ENCODE measurements at regions not wholly inside any gene's neighbourhood (a gene's known extent, or its start where the extent isn't known, plus 50 kb on each side); places are given as distances from the start of the nearest gene placed in this dataset.

DNA sequence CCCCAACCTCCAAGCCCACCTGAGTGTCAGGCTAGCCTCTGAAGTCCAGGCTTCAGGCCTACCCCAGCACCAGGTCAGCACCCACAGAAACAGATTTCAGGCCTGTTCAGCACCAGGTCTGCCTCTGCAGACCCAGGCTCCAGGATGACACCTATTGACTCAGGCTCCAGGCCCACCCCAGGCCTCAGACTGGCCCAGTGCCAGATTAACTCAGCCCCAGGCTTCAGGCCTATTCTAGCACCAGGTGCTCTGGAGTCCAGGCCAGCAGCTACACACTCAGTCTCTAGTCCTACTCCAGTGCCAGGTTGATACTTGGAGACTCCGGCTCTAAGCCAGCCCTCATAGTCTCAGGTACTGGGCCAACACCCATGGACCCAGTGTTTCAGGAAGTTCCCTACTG is 541.7 kb upstream of the PBX1 start:
- no peak for DNase-seq
- H3K4me3 ChIP-seq: no peak overlapping the region
- H3K27ac ChIP-seq: no peak overlapping the region
- intact Hi-C loops (cut with DNase I): no loop called here
- TF ChIP-seq, protein P1, sequence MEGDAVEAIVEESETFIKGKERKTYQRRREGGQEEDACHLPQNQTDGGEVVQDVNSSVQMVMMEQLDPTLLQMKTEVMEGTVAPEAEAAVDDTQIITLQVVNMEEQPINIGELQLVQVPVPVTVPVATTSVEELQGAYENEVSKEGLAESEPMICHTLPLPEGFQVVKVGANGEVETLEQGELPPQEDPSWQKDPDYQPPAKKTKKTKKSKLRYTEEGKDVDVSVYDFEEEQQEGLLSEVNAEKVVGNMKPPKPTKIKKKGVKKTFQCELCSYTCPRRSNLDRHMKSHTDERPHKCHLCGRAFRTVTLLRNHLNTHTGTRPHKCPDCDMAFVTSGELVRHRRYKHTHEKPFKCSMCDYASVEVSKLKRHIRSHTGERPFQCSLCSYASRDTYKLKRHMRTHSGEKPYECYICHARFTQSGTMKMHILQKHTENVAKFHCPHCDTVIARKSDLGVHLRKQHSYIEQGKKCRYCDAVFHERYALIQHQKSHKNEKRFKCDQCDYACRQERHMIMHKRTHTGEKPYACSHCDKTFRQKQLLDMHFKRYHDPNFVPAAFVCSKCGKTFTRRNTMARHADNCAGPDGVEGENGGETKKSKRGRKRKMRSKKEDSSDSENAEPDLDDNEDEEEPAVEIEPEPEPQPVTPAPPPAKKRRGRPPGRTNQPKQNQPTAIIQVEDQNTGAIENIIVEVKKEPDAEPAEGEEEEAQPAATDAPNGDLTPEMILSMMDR (IDR thresholded peaks at IDR 0.05): no peak
- TF ChIP-seq POLR2A (IDR thresholded peaks at IDR 0.05) (no peak), EP300 (IDR thresholded peaks at IDR 0.05) (no peak)
- no peaks in the 10 kb centered on the region for H3K36me3 ChIP-seq
- no peaks in the 10 kb centered on the region for H3K4me1 ChIP-seq (ENCODE audit: insufficient read depth)
- 98 to 100% (median 100%) methylated on average over 1 of the region's 1 CpG for WGBS, 3 donors
- H3K9me3 ChIP-seq: no peaks in the 10 kb centered on the region
- no peaks in the 10 kb centered on the region for H3K27me3 ChIP-seq

- Histone ChIP-seq H3K9me3 (no peaks in the 10 kb centered on the region), H3K27ac (no peak overlapping the region), H3K36me3 (no peaks in the 10 kb centered on the region), H3K4me1 (ENCODE audit: insufficient read depth) (no peaks in the 10 kb centered on the region), H3K27me3 (no peaks in the 10 kb centered on the region), H3K4me3 (no peak overlapping the region)
- no peak for DNase-seq
- no peak for TF ChIP-seq EP300 (IDR thresholded peaks at IDR 0.05)
- TF ChIP-seq POLR2A (IDR thresholded peaks at IDR 0.05): no peak
- TF ChIP-seq, protein P1 (IDR thresholded peaks at IDR 0.05): no peak
- intact Hi-C loops (cut with DNase I): no loop called here
- WGBS, 3 donors: 65% methylated on average over 2 of the region's 2 CpGs
Measured at GRCh38 chr1:164020391-164020790, 538.6 kb upstream of the PBX1 start.

DNA sequence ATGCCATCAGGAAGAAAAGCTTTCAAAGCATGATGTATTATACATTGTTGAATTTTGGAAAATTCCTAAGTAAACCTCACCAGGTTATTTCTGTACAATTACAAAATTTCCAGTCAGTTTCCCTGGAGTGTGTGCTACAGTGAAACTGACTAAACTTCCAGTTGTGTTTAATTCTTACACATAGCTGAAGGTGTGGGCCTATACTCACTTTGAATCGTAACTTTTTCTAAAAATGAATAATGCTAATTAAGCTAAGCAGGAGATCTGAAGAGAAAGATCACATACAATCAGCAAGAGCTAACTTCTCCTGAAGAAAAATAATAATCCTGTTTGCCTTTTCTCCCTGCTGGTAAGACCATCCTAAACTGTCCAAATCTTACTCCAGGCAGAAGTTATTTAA is 537.2 kb upstream of the PBX1 start:
- Histone ChIP-seq H3K9me3 (no peaks in the 10 kb centered on the region), H3K27me3 (no peaks in the 10 kb centered on the region), H3K4me3 (no peak overlapping the region), H3K4me1 (ENCODE audit: insufficient read depth) (no peaks in the 10 kb centered on the region), H3K36me3 (no peaks in the 10 kb centered on the region), H3K27ac (no peak overlapping the region)
- WGBS, 3 donors: 77 to 83% (median 82%) methylated on average over 1 of the region's 1 CpG
- no peak for DNase-seq
- TF ChIP-seq, protein P1 (IDR thresholded peaks at IDR 0.05): no peak
- TF ChIP-seq EP300 (IDR thresholded peaks at IDR 0.05) (no peak), POLR2A (IDR thresholded peaks at IDR 0.05) (no peak)
- intact Hi-C loops (cut with DNase I): no loop called here

GRCh38 chr1:164033782-164034181 is 525.2 kb upstream of the PBX1 start:
- Histone ChIP-seq H3K27ac (no peak overlapping the region), H3K27me3 (no peaks in the 10 kb centered on the region), H3K9me3 (peaks cover 0 to 4% of the 10 kb centered on the region in 2 donors), H3K4me1 (ENCODE audit: insufficient read depth) (no peaks in the 10 kb centered on the region), H3K36me3 (no peaks in the 10 kb centered on the region), H3K4me3 (no peak overlapping the region)
- DNase-seq: no peak
- WGBS, 3 donors: 45 to 51% (median 50%) methylated on average over 1 of the region's 1 CpG
- intact Hi-C loops (cut with DNase I): no loop called here
- TF ChIP-seq, protein P1 (IDR thresholded peaks at IDR 0.05): no peak
- TF ChIP-seq EP300 (IDR thresholded peaks at IDR 0.05): no peak
- no peak for TF ChIP-seq POLR2A (IDR thresholded peaks at IDR 0.05)

- Histone ChIP-seq H3K4me3 (no peak overlapping the region), H3K9me3 (no peaks in the 10 kb centered on the region), H3K27ac (no peak overlapping the region), H3K4me1 (ENCODE audit: insufficient read depth) (no peaks in the 10 kb centered on the region), H3K36me3 (no peaks in the 10 kb centered on the region), H3K27me3 (no peaks in the 10 kb centered on the region)
- TF ChIP-seq, protein P1 (IDR thresholded peaks at IDR 0.05): no peak
- TF ChIP-seq EP300 (IDR thresholded peaks at IDR 0.05): no peak
- no peak for TF ChIP-seq POLR2A (IDR thresholded peaks at IDR 0.05)
- intact Hi-C loops (cut with DNase I): no loop called here
- WGBS, 3 donors: 80 to 90% (median 84%) methylated on average over 1 of the region's 1 CpG
- DNase-seq: no peak
Measured at GRCh38 chr1:164040754-164041153, 518.2 kb upstream of the PBX1 start.
